ENCODE measurements at regions not wholly inside any gene's neighbourhood (a gene's known extent, or its start where the extent isn't known, plus 50 kb on each side); places are given as distances from the start of the nearest gene placed in this dataset.

DNA sequence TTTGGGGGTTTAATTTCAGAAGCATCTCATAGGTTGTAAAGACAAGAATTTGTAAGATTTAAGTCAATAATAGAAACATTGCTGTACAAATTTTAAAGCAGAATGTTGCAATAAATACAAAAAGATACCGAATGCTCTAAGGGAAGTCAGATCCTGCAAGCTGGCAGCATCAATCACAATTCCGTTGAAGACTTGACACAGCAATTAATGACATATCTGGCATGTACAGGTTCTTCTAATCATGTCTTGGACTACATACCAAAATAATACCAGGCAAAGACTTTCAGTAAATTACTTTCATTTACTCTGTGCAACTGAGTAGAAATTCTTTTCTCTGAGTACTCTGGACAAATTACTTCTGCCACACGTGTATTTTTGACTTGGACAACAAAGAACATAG is 54.0 kb upstream of the CDIN1 start:
- H4K20me1 ChIP-seq, result no peaks in the 10 kb centered on the region
- H3K9ac ChIP-seq, result no peak overlapping the region
- no peak overlapping the region for H3K4me2 ChIP-seq
- H3K27ac ChIP-seq, result no peak overlapping the region
- H3K9me3 ChIP-seq, result no peaks in the 10 kb centered on the region
- no peaks in the 10 kb centered on the region for H3K36me3 ChIP-seq
- H3K4me3 ChIP-seq, result no peak overlapping the region
- H3K4me1 ChIP-seq, result no peaks in the 10 kb centered on the region
- TF ChIP-seq Cebpa-rat (IDR thresholded peaks at IDR 0.05), result no peak
- no peaks in the 10 kb centered on the region for H3K27me3 ChIP-seq

GRCh38 chr15:36527235-36528162 is 51.9 kb upstream of the CDIN1 start:
- Histone ChIP-seq H3K27ac (no peak overlapping the region), H3K9me3 (no peaks in the 10 kb centered on the region), H3K4me3 (no peak overlapping the region), H3K27me3 (no peaks in the 10 kb centered on the region), H3K9ac (no peak overlapping the region), H3K4me1 (no peaks in the 10 kb centered on the region), H3K4me2 (no peak overlapping the region), H4K20me1 (no peaks in the 10 kb centered on the region), H3K36me3 (no peaks in the 10 kb centered on the region)
- no peak for TF ChIP-seq Cebpa-rat (IDR thresholded peaks at IDR 0.05)

GRCh38 chr15:36529296-36530011 is 50.0 kb upstream of the CDIN1 start:
- no peaks in the 10 kb centered on the region for H3K9me3 ChIP-seq
- H3K4me1 ChIP-seq, result no peaks in the 10 kb centered on the region
- H3K4me2 ChIP-seq, result no peak overlapping the region
- no peaks in the 10 kb centered on the region for H4K20me1 ChIP-seq
- H3K9ac ChIP-seq, result no peak overlapping the region
- H3K27me3 ChIP-seq, result no peaks in the 10 kb centered on the region
- no peak for TF ChIP-seq Cebpa-rat (IDR thresholded peaks at IDR 0.05)
- H3K36me3 ChIP-seq, result no peaks in the 10 kb centered on the region
- H3K4me3 ChIP-seq, result no peak overlapping the region
- no peak overlapping the region for H3K27ac ChIP-seq
